Stimulated activated CD4-positive, alpha-beta T cell treated with anti-CD3 and anti-CD28 coated beads, TNF-alpha, amount 100 ng/mL, for 24 hours (primary cell): ENCODE measurements at regions not wholly inside any gene's neighbourhood (a gene's known extent, or its start where the extent isn't known, plus 50 kb on each side); places are given as distances from the start of the nearest gene placed in this dataset.
A peak's percentile ranks its signal among the peaks of the same experiment; 100 is the strongest.

Source experiments
- DNase-seq, 3 experiments: peaks; one replicate each; pipeline ENCODE4 v3.0.0-alpha.2; 2020; ENCODE audit warnings: low read depth in 3 of 3

DNA sequence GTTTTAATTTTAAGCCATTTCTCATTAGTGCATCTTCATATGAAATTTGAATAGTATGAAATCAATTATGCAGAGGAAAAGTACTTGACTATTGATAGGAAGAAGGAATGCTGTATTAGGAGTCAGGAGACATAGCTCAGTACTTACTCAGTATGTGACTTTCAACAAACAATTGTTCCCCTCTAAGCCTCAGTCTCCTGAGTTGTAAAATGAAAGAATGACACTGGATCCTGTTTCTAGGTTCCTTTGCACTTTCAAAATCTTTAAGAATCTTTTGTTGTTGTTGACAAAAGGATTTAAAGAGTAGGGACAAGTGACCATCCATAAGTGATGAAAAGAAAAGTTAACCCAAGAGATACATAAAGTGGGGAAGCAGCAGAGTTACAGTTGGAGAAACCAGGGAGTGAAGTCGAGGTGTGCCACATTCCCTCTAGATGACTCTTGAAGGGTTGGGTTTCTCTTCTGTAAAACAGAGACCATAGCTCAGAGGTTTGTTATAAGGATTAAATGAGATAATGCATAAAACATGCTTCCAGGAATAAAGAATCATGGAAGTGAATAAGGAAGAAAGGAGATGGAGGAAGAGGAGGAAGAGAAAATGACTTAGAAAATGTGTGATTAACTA, 105.7 kb upstream of the KCNJ15 start:
- no peak for DNase-seq

DNA sequence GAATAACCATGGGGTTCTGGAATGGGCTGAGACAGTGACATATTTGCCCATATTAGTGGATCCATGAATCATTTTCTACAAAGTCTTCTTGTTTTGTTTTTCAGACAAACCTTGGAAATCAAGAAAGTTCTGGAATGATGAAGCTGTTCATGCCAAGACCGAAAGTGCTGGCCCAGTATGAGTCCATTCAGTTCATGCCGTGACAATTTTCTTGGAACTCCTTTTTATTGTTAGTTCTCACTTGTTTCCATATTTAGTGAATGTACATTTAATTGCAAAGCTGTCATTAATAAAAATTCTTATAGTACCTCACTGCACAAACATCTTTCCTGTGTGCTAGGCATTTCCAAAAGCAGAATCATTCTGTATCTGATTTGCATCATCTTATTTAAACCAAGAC, 100.6 kb upstream of the KCNJ15 start:
- DNase-seq: no peak

DNA sequence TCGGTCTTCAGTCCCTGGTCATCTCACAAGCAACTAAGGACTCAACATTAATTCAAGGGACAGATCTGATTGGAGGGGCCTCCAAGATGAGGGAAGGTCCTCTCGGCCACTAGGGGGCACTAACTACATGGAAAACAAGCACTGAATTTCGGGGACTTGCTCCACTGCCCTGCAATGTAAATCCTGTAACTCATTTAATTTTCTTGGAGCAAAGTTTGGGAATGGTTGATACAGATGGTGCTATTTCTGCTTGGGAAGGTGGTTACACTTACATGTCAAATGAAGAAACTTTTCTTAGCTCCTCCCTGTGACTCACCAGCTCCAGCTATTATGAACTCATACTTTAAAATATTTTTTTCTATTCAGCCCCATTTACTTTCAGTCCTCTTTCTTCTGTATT, 97.4 kb upstream of the KCNJ15 start:
- DNase-seq: peak; percentile 25 to 53 (median 38)

DNA sequence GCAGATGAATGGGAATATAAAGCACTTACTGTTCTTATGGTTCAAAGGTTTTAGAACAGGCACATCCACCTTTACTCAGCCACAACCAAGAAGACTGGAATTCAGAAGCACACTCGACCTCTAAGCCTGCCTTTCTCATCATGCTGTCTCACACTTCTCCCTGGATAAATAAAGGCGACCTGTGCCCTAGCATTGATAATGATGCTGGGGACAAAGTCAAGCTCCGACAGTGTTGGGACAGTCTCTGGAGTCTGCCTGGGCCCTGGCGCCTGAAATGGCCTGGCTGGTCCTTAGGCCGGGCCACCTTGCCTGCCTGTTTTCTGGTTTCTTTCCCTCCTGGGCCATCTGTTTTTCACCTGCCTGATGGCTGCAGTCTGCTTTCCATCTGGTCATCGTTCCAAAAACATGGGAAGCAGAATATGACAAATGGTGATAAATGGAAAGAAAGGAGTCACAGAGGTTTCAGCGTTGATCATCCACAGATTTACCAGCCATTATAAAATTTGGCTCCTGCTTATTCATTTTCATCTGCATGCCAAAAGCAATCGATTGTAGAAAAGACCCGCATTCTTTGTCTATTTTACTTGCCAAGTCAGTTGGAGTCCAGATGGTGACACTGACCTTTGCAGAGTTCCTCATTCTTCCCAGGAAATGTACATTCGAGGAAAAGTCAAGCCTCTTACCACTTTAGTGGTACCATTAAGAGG, 91.2 kb upstream of the KCNJ15 start:
- no peak for DNase-seq

- DNase-seq: no peak
These were observed 90.6 kb upstream of the KCNJ15 start for GRCh38 chr21:38166173-38166535.

DNA sequence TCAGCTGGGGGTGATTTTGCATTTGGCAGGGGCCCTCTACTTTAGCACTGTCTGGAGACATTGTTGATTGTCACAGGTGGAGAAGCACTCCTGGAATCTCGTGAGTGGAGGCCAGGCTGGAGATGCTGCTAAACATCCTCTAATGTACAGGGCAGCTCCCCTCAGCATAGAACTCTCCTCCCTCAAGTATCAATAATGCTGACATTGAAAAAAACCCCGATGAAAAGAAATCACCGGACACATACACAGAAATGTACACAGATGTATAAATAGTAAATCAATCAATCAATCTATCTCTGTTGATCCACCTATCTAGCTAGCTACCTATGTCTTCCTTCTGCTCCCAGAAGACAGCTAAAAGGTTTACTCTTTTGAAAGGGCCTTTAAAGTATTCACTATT, 89.4 kb upstream of the KCNJ15 start:
- no peak for DNase-seq

DNA sequence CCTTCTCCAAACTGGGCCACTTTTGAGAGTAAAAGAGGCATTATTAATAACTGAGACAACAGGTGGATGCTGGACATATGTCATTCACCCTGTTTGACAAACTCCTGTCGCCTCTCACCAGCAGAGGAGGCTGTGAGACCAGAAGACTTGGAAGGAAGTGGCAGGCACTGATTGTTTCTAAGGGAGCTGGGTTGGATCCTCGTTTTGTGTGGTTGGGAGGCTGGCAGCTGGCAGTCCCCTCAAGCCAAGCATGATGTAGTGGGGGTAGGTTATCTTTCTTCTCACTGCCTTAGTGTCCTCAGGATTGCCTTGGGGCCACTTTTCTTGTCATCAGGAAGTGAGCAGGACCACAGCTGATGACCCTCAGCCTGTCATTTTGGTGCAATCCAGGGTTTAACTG, 86.5 kb upstream of the KCNJ15 start:
- DNase-seq: no peak

- DNase-seq: no peak
These were observed 85.8 kb upstream of the KCNJ15 start for GRCh38 chr21:38170704-38171682.

DNA sequence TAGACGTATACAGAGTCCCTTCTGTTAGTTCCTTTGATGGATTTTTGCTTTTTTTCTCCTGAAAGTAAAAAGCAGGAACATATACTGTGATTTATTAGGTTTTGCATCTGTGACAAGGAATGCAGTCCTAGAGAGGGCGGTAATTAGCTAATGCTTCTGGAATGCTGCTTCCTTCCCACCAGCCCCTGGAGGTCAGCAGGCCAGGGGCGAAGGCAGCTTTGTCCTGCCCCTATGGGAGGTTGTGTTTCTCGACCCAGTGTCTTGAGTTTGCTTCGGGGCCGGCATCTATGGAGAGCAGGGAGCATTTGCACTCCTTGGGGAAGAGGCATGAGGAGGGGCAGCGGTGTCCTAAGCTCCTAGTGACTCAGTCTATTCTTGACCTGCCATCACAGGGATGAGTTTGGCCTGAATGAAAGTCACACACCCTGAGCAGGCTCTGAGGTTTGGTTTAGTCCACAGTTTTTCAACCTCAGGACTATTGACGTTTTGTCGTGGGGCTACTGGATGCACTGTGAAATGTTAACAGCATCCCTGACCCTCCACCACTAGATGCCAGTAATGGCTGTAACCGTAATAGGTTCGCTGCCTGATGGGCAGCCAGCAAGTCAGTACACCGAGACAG, 85.0 kb upstream of the KCNJ15 start:
- no peak for DNase-seq

- DNase-seq: no peak
These were observed 83.3 kb upstream of the KCNJ15 start for GRCh38 chr21:38173276-38174035.

- no peak for DNase-seq
These were observed 81.5 kb upstream of the KCNJ15 start for GRCh38 chr21:38175306-38175705.

DNA sequence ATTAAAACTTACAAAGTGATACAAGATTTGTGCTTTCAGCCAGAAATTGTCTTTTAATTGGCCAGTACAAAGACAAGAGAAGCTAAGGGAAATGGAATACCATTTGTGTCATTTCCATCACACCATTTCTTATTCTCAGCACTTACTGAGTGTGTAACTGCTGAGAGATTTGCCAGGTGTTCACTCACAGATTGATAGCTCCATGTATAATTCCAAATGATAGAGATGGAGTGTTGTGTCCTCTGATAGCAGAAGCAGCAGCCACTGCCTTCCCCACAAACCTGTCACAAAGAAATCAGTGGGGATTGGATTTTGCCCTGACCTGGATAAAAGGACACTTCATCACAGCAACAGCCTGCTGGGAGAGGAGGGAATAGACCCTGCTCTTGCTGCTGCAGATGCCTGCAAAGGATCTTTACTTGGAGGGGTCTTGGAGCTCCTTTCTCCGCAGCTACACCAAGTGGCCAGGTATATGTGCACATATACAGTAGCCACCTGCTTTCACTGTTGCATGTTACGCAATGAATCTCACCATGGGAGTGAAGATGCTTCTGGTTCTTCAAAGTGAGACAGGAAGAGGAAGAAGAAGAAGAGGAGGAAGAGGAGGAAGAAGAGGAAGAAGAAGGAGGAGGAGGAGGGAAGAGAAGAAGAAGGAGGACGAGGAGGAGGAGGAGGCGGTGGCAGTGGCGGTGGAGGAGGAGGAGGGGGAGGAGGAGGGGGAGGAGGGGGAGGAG, 78.7 kb upstream of the KCNJ15 start:
- DNase-seq: no peak

DNA sequence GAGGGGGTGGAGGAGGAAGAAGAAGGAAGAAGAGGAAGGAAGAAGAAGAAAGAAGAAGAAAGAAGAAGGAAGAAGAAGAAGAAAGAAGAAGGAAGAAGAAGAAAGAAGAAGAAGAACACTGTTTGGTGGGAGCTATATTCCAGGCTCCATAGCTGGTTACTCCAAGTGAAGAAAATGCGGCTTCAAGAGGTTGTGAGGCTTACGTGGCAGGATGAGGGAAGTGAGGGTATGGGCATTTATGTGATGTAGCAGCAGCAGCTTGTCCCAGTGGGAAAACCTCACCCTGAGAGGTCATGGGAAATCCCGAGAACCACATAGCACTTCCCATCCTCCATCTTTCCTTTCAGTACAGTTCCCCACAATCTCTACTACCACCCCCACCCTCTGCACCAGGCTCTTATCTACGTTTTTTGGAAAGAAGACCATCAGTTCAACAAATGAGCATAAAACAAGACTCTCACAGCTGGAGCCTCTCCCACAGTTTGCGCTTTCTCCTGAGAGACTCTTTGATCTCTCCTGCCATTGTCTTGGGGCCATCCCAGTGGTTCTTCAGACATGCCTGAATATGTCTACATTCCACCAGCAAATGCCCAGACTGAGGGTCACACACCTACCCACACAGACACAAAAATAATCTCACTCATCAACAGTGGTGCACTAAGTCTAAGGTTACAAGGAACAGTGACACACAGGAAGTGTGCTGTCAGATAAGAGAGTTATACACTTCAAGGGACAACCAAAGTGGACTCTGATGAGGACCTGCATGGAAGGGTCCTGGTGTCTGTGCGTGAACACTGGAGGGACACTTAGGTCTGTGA, 77.9 kb upstream of the KCNJ15 start:
- no peak for DNase-seq

GRCh38 chr21:38179511-38179910, 77.3 kb upstream of the KCNJ15 start:
- DNase-seq: no peak

DNA sequence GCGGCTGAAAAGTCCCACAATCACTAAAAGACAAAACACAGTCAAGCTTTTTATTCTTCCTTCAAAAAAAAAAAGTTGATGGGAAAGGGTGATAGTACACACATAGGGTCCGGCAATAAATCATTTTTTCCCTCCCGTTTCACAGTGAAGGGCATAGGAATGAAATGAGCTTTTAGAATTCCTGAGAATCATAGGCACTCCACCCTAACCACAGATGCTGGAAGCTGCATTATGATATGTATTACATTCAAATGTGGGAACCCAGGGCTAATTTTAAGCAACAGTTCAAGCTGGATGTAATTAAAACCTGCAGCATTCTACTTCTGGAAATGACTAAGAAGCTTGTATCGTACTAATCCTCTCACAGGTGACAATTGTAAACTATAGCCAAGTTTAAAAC, 75.7 kb upstream of the KCNJ15 start:
- DNase-seq: no peak

DNA sequence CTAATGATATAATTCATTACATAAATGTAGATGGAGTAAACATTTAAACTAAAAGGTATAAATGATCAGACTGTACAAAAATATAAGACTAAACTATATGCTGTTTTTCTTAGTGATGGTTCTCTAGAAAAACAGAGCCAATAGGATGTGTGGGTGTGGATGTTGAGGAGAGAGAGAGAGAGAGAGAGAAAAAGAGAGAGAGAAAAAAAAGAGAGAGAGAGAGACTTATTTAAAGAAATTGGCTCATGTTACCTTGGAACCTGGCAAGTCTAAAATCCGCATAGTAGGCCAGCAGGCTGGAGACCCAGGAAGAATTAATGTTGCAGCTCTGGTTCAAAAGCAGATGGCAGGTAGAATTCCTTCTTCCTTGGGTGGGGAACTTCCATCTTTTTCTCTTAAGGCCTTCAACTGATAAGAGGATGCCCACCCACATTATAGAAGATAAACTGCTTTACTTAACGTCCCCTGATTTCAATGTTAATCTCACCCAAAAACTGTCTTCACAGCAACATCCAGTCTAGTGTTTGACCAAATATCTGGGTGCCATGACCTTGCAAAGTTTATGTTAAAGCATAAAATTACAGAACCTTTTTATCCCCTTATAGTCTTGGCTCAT, 74.3 kb upstream of the KCNJ15 start:
- DNase-seq: no peak

- no peak for DNase-seq
These were observed 72.8 kb upstream of the KCNJ15 start for GRCh38 chr21:38183961-38184360.

DNA sequence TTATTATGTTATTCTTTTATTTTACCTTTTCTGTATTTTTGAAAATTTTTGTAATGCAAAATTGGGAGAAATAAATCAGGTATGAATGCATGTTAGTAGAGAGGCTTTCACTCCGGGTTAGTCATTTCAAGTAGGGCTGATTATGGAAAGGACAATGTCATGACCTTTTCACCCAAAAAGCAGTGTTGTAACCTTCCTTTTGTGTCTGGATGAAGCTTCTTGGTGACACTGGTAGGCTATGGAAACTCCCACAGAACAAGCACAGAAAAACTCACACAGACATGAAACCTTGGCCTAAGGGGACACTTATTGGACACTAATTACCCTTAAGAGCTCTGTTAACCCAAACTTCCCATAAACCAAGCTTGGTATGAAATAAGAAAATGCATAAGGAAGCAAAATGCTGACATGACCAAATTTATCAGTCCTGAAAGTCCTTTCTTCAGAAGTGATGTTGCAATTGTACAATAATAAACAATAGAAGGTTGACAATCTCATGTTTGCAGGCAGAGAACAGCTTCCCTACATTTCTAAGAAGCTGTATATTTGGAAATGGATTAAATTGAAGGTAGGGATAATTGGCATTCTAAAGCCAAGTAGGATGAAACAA, 70.0 kb upstream of the KCNJ15 start:
- no peak for DNase-seq

- no peak for DNase-seq
These were observed 68.8 kb upstream of the KCNJ15 start for GRCh38 chr21:38188037-38188436.
